HG02943 (cell line): ENCODE measurements at regions not wholly inside any gene's neighbourhood (a gene's known extent, or its start where the extent isn't known, plus 50 kb on each side); places are given as distances from the start of the nearest gene placed in this dataset.

ENCODE experiments used
- ATAC-seq: cut with Tn5 transposase; IDR thresholded peaks from one replicate; pipeline ENCODE4 v1.9.1; 2021; ENCODE audit warnings: mild to moderate bottlenecking, low read depth, moderate library complexity; ENCODE audit not compliant: unreplicated experiment

DNA sequence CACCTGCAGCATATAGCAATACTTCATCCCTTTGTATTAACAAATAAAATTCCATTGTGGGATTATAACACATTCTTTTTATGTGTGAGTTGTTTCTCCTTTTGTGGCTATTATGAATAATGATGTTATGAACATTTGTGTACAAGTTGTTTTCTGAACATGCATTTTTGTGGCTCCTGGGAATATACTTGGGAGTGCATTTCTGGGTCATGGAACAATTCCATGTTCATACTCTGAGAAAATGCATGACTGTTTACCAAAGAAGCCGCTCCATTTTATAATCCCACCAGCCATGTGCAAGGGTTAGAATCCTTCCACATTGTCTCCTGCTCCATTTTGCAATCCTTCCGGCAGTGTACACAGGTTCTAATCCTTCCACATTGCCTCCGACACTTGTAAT, 713.8 kb downstream of the TBC1D22A start:
- no peak for ATAC-seq

DNA sequence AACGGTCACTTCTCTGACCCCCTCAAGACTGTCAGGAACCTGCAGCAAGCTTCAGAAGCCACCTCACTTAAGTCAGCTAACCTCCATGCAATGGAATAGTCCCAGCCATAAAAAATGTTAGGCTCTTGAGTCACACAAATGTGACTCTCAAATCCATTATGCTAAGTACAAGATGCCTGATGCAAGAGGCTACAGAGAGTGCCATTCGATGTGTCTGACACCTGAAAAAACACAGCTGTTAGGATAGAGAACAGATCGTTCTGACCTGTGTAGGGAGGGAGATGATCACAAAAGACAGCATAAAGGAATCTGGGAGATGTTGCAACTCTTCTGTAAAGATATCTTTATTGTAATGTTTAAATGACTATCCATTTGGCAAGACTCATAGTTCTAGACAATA, 712.4 kb downstream of the TBC1D22A start:
- no peak for ATAC-seq

DNA sequence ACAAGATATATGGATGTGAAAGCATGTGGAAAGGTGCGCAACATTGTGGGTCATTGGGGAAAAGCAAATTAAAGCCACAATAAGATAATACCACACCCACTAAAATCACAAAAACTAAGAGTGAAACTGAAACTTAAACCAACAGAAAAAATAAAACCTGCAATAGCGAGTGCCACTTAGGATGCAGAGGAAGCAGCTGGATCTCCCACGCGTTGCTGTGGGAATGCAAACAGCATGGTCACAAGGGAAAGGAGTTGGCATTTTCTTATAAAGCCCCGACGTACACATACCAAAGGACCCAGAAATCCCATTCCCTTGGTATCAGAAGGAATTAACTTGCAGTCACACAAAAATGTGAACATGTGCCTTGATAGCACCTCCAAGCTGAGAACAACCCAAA, 712.0 kb downstream of the TBC1D22A start:
- ATAC-seq: no peak

DNA sequence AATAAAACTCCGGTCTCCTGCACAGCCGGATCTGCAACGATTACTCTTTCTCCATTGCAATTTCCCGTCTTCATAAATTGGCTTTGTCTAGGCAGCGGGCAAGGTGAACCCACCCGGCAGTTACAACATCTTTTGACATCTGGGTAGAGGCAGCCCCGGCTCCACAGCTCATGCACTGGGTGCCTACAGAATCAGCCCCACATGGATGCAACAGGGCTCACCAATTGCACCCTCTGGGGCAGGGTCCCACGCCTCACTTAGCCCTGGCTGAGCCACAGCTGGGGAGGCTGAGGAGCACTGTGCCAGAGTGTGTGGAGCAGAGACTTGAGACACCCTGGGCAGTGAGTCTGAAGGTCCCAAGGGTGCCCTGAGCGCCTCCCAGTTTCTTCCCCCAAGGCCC, 710.2 kb downstream of the TBC1D22A start:
- ATAC-seq: no peak

DNA sequence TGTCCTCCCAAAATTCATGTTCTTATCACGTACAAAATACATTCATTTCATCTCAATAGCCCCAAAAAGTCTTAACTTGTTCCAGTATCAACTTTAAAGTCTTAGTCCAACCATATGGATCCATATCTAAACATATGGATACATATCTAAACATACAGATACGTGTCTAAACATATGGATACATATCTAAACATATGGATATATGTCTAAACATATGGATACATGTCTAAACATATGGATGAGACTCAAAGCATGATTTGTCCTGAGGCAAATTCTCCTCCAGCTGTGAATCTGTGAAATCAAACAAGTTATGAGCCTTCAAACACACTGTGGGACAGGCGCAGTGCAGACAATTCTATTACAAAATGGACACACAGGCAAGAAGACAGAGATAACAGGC, 709.0 kb downstream of the TBC1D22A start:
- ATAC-seq: no peak

DNA sequence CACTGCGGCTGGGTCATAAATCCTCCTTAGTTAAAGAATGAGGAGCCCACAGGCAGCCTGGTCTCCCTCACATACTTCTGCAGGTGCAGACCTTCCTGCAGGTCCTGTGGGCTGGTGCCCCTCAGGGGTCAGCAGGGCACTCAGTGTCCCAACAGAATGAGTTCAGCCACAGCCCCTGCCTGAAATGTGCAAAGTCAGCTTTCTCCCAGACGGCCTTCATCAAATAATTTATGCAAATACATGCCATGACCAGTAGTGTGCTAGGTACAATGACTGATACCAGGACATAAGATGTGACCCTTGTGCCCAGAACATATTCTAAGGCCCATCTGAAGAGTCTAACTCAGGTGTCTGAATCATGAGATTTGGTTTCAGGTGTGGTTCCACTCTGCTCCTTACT, 703.4 kb downstream of the TBC1D22A start:
- no peak for ATAC-seq

DNA sequence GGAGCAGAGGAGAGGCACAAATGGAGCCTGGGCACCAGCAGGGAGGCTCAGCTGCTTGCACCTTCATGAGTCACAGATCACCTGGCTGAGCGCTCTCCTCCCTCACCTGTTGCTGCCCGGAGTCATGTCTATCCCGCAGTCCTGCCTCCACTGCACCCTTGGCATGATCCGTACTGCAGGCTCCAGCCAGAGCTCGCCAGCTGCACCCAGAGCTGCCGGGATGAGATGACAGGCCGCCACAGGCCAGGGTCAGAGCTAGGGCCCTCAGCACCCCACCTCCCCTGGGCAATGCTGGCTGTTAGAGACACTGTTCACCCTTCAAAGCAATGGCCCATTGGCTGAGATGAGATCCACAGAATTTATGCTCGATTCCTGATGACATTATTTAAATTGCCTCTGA, 702.8 kb downstream of the TBC1D22A start:
- ATAC-seq: no peak

DNA sequence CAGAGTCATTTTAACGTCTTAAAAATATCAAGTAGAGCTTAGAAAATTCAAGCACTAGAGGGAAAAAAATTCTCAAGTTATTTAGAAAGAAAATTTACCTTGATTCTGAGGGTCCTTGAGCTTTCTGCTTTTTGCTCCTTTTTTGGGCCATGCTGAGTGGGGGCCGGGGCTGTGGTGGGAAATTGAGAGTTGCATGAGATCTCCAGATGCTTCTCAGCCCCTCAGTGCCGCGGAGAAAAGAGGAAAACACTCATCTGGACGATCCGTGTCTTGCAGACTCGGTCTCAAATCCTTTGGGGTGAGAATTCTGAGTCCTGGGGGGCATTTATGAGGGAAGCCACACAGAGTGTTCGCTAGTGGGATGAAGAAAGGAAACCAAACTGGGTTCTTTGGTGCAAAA, 700.8 kb downstream of the TBC1D22A start:
- no peak for ATAC-seq

DNA sequence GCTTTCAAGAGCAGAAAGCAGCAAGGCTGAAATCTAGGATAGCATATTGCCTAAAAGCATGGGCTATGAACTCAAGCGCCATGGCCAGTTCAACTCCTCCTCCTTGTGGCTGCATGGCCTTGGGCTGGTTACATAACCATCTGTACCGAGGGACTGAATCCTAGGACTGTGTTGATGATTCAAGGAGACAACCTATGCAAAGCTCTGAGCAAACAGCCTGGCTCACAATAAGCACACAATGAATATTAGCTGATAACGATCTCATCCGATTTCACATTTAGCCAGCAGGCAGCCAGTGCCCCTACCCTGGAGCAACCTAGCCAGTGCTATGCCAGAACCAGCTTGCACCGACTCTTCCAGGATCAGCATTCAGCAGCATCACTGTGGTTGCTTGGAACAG, 698.4 kb downstream of the TBC1D22A start:
- no peak for ATAC-seq

DNA sequence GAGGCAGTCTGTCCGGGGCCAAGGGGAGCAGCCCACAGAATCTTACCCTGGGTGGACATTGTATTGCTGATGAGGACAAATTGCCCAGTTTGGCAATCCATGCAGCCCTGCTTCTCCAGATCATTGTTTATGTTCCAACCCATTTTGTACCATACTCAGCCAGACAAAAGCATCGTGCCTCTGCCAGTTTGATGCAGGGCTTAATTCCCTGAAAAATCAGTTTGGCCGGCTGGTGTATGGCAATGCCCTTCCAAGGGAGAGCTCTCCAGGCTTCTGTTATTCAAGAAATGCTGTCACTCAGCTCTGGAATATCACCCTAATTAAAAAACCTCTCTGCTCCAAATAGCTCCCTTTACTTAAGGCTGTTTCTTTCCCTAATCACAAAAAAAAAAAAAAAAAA, 697.7 kb downstream of the TBC1D22A start:
- ATAC-seq: no peak

DNA sequence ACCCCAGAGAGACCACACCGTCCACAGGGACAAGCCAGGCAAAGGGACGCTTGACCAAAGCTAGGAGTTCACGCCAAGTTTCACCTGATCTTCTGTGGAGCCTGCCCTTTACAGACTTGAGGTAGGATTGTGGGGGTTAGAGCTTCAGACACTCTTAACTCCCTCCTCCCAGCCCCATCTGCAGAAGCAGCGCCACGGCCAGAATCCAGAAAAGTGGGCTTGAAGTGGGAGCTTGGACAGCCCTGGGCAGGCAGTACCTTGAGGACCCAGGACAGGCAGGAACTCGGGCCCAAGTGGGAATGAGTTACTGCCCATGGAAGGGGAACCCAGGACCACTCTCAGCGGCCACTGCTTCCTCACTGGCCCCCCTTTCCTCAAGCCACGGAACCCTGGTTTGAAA, 695.9 kb downstream of the TBC1D22A start:
- no peak for ATAC-seq

DNA sequence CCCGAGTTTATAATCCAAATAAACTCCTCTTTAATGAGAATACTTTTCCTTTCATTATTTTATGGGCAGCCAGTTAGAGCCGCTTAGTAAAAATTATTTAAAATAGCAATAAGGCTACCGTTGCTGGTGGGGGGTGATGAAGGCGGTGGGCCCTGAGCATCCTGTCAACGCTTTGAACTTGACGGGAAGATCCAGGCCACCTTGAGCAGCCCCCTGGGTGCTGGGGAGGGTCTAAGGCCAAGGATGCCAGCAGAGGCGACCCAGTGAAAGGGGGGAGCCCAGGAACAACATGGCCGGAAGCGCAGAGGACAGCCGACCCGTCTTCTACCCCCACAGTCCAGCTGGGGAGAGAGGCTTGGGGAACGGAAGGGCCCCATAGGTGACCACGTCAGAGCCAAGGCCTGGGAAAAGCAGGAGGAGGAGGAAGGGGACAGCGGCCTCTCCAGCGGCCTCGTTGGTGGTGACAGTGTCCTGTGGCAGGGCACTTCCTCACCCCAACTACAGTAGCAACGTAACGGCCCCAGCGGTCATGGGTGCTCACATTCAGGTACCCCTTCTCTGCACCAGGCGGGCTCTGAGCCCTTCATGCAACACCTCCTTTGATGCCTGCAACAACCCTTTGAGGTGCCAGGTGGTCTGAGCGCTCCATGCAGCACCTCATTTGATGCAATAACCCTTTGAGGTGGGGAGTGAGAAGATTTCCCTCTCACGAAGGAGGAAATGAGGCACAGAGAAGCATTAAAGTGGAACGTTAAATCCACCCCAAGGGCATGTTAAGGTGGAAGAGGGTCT, 695.3 kb downstream of the TBC1D22A start:
- ATAC-seq: no peak

DNA sequence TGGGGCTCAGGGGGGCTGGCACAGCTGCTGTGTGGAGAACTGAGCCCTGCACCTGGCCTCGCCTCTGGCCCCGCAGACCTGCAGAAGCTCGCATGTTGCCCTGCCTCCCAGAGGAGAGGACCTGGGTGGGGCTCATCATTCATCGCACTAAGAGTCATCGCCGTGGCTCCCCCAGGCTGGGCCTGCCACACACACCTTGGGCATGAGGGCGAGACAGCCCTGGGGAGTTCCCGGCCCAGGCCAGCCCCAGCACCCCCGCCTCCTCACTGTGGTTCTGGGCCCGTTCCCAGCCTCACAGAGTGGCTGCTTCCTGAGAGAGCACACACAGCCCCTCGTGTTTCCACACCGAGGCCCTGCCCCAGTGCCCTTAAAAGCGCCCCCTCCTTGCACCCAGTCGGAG, 694.6 kb downstream of the TBC1D22A start:
- no peak for ATAC-seq

DNA sequence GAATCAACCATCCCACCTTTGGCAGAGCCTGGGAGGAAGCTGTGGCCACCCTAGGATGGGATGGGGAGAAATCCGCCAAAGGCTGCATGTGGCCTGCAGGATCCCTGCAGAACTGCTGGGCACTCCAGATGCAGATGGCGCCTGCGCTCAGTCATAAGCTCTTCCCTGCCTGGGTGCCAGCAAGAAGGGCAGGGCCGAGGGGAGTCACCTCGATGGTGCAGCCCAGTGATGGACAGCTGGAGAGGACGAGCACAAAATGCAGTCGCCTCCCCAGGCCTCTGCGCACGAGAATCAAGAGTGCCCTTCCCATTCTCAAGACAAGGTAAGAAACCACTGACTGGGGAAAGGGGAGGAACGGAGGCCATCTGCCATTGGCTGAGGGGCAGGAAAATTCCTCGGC, 693.6 kb downstream of the TBC1D22A start:
- no peak for ATAC-seq

DNA sequence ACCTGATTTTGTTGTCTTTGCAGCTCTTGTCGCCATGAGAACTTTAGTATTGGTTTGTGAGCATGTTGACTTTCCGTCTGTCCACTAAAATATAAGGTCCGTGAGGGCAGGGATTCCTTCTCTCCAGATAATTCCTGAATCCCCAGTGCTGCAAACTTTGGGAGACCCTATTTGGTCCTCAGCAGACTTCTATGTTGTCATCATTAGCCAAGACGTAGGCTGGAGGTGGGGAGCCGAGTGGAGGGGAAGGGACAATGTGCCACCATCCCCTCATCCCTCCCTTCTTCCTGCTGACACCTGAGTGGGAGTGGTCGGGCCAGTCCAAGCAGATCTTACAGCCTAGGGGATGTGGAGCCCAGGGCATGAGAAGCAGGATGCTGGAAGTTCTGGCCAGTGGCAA, 690.6 kb downstream of the TBC1D22A start:
- no peak for ATAC-seq

DNA sequence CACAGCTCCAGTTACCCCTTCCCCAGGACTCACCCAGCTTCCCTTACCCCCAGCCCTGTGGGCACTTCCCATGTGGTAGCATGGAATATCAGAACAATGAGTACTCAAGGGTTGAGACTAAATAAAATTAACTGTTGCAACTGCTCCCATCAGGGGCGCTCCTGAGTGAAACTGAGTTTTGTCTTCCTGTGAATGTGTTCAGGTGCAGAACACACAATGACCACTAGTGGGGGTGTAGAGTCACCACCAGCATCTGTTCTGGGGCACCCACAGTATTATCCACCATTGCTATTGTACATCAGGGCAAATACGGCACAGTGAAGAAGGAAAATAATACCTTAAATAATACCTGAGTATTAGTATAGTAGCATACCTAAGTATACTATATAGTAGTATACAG, 689.7 kb downstream of the TBC1D22A start:
- no peak for ATAC-seq

DNA sequence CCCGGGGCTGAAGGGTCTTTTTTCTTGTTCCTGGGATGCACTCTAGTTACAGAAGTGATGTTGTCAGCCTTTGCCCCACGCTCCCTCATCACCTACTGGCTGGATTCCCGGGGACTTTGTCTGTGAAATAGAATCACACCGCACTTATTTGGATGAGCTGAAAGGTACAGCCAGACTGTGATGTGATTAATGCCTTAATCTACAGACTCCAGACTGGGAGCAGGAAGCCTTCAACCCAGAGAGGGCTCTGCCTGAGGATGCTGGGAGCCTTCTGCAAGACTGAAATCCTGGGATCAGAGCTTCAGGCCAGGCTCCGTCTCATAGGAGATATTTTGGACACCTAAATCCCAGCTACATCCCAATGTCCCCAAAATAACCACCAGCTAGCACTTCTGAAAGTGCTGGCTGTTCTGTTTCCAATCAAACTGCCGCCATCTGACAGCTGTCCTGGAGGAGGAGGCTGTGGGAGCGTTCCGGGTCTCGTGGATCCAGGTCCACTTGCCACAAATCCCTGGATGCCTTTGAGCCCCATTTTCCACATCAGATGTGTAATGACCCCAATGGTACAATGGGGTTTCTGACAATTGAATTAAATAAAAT, 688.5 kb downstream of the TBC1D22A start:
- no peak for ATAC-seq

DNA sequence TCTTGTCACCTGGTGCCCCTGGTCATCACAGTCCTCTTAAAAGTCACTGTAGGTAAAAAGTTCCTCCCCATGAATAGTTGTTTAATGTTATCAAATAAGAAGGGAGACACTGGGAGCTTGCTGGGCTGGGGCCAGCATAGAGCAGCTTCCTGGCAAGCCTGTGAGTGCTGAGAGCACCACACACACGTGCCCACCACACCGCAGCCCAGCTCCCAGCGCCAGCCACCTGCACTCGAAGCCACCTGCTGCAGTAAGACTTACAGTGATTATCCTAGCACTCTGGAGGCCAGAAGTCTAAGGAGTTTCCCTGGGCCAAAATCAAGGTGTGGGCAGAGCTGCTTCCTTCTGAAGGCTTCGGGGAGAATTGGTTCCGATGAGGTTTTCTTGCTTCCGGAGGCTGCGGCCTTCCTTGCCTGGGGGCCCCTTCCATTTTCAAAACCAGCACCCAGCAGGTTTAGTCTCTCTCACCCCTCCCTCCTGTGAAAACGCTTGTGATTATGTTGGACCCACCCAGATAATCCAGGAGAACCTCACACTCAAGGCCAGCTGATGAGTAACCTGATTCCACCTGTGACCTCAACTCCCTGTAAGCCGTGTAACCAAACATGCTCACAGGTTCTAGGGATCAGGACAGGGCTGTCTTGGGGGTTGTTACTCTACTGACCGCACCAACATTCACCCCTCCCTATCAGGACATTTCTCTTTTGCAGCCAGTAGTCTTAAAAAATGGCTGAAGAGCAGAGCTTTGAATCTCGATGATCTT, 687.2 kb downstream of the TBC1D22A start:
- no peak for ATAC-seq

DNA sequence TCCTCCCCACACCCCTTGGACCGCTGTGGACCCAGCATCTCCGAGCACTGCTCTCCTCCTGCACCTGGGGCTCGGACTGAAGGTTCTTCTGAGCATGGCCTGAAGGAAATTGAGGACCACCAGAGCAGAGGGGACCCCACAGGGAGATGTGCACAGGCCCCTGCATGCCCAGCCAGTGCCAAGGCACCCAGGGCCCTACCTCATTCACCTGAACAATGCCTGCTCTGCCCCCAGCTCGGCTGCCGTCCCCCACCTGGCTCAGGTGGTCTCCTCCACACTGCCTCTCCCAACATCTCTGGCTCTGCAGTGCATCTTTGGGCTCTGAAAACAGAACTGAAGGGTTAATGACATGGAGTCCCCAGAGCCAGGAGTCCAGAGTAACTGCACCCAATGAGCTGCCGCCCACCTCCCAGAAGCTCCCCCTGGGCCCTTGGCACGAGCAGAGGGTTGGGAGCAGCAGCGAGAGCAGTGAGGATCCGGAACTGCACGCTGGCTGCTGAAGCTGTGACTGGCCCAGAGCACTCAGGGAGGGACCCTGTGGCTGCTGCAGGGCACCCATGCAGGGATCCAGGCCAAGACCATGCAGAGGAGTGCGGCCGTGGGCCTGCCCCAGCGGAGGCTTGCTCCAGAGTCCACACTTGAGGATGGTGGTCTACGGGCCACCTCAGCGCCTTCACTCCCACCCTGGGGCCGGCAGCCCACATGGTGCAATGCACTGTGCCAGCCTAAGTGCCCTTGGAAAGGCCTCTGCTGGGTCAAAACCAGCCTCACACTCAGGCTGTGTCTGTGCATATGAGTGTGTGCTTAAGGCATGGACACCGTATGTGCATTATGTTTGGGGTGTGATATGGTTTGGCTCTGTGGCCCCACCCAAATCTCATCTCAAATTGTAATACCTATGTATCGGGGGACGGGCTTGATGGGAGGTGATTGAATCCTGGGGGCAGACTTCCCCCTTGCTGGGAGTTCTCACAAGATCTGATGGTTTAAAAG, 686.1 kb downstream of the TBC1D22A start:
- ATAC-seq: no peak
